Sigmoid colon (tissue), 6 donors: ENCODE measurements at regions not wholly inside any gene's neighbourhood (a gene's known extent, or its start where the extent isn't known, plus 50 kb on each side); places are given as distances from the start of the nearest gene placed in this dataset.

Source experiments
- DNase-seq: peaks from one replicate; pipeline ENCODE4 v3.0.0-alpha.2; 2019
- H3K27ac ChIP-seq, 4 donors: fragments of 200-600 bp; sonication (generic); one replicate each; pipeline ENCODE4 v1.5.1; 2016 to 2019; ENCODE audit warnings: mild to moderate bottlenecking in 1 of 4
- H3K27me3 ChIP-seq, 3 donors: fragments of 200-600 bp; sonication (generic); one replicate each; pipeline ENCODE4 v1.5.1; 2019; ENCODE audit warnings: mild to moderate bottlenecking in 1 of 3
- H3K36me3 ChIP-seq, 4 donors: fragments of 200-600 bp; sonication (generic); one replicate each; pipeline ENCODE4 v1.5.1; 2016 to 2019
- H3K4me1 ChIP-seq, 4 donors: fragments of 200-600 bp; sonication (generic); one replicate each; pipeline ENCODE4 v1.5.1; 2017 to 2019
- H3K4me3 ChIP-seq, 4 donors: fragments of 200-600 bp; sonication (generic); one replicate each; pipeline ENCODE4 v1.5.1; 2017 to 2019; ENCODE audit warnings: mild to moderate bottlenecking in 2 of 4, moderate library complexity in 1 of 4
- H3K9me3 ChIP-seq, 4 donors: fragments of 200-600 bp in 3 of 4; sonication (generic) in 3 of 4; one replicate each; pipeline versions ENCODE4 v1.5.1 to v1.6.1; 2013 to 2019
- EP300 ChIP-seq, 4 donors: sonication (generic); formaldehyde crosslinking; IDR thresholded peaks; one replicate each; pipeline ENCODE4 v1.6.1; 2017; ENCODE audit warnings: antibody characterized with exemption in 4 of 4
- POLR2A ChIP-seq, 2 donors: fragments of 450-650 bp; IDR thresholded peaks; one replicate each; pipeline ENCODE4 v1.6.1; 2016; ENCODE audit warnings: antibody characterized with exemption in 2 of 2, mild to moderate bottlenecking in 2 of 2, moderate library complexity in 2 of 2
- POLR2AphosphoS5 ChIP-seq, 4 donors: sonication (generic); formaldehyde crosslinking; IDR thresholded peaks; one replicate each; pipeline ENCODE4 v1.6.1; 2017; ENCODE audit warnings: antibody characterized with exemption in 4 of 4
- WGBS, 2 donors: extraction: QIAGEN DNeasy Blood & Tissue Kit; methylation state at CpG; one replicate each; pipeline ENCODE4 v1.1.7; 2013; 5-methylcytosine and 5-hydroxymethylcytosine counted together
- intact Hi-C: fragments of 100-400 bp; cut with DNase I; formaldehyde crosslinking; loops from one replicate; pipeline ENCODE4 v1.15.1; 2023
- TF ChIP-seq, protein P1 (sequence below), 4 experiments: fragments of 450-650 bp in 3 of 4; fragments of 200-600 bp in 1 of 4; IDR thresholded peaks; one replicate each; pipeline ENCODE4 v1.5.1; 2016 to 2019; ENCODE audit warnings: antibody characterized with exemption in 4 of 4, mild to moderate bottlenecking in 3 of 4, moderate library complexity in 2 of 4
- donor health status: healthy with polysubstance abuse.
- donor health status: healthy.

DNA sequence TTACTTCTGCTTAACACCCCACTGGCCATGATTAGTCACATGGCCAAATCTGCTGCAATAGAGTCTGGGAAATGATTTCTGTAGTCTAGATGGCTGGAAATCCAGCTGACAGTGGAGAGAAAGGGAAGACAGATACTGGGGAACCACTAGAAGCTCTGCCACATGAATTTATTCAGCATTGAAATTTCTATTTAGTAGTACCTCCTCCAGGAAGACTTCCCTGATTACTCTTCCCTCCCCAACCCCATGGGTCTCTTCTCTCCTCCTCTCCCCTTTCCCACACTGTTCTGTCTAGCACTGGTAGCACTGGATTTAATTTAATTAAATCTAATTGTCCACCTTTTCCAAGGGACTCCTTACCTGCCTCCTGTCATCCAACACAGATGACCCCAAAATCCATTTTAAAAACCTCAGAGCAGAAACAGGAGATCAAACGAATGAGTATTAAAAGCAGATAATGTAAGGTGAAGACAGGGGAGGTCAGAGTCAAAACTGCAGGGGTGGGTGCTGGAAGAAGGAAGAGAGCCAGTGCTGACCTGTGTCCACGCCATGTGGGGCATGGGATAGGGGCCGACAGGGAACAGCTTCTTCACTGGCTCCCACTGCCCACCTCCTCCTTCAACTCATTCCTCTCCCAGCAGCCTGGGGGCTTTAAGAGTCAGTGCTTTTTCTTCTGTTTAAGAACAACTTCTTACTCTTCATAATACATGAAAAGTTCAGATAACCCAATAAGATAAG lies 169.2 kb upstream of the HS6ST1 start:
- TF ChIP-seq, protein P1, sequence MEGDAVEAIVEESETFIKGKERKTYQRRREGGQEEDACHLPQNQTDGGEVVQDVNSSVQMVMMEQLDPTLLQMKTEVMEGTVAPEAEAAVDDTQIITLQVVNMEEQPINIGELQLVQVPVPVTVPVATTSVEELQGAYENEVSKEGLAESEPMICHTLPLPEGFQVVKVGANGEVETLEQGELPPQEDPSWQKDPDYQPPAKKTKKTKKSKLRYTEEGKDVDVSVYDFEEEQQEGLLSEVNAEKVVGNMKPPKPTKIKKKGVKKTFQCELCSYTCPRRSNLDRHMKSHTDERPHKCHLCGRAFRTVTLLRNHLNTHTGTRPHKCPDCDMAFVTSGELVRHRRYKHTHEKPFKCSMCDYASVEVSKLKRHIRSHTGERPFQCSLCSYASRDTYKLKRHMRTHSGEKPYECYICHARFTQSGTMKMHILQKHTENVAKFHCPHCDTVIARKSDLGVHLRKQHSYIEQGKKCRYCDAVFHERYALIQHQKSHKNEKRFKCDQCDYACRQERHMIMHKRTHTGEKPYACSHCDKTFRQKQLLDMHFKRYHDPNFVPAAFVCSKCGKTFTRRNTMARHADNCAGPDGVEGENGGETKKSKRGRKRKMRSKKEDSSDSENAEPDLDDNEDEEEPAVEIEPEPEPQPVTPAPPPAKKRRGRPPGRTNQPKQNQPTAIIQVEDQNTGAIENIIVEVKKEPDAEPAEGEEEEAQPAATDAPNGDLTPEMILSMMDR (IDR thresholded peaks at IDR 0.05) = no peak
- TF ChIP-seq POLR2A (IDR thresholded peaks at IDR 0.05) = no peak
- no peak for TF ChIP-seq EP300 (IDR thresholded peaks at IDR 0.05)
- TF ChIP-seq POLR2AphosphoS5 (IDR thresholded peaks at IDR 0.05) = no peak
- Histone ChIP-seq H3K4me3 (no peak overlapping the region), H3K4me1 (no peaks in the 10 kb centered on the region), H3K27ac (no peak overlapping the region), H3K36me3 (no peaks in the 10 kb centered on the region), H3K27me3 (no peaks in the 10 kb centered on the region), H3K9me3 (peaks cover 0 to 2% (median 0%) of the 10 kb centered on the region in 4 donors)
- 56 to 70% methylated on average over 3 of the region's 3 CpGs for WGBS, 2 donors
- intact Hi-C loops = no loop called here
- no peak for DNase-seq

GRCh38 chr2:128488434-128488833 lies 169.8 kb upstream of the HS6ST1 start:
- Histone ChIP-seq H3K27ac (no peak overlapping the region), H3K36me3 (no peaks in the 10 kb centered on the region), H3K27me3 (peaks cover 3 to 5% (median 4%) of the 10 kb centered on the region in 3 donors), H3K4me3 (no peak overlapping the region), H3K9me3 (peaks cover 0 to 2% (median 0%) of the 10 kb centered on the region in 4 donors), H3K4me1 (no peaks in the 10 kb centered on the region)
- DNase-seq = no peak
- TF ChIP-seq POLR2A (IDR thresholded peaks at IDR 0.05) = no peak
- no peak for TF ChIP-seq POLR2AphosphoS5 (IDR thresholded peaks at IDR 0.05)
- TF ChIP-seq EP300 (IDR thresholded peaks at IDR 0.05) = no peak
- TF ChIP-seq, protein P1 (IDR thresholded peaks at IDR 0.05) = no peak
- intact Hi-C loops = no loop called here
- WGBS, 2 donors = 60 to 73% methylated on average over 2 of the region's 2 CpGs

DNA sequence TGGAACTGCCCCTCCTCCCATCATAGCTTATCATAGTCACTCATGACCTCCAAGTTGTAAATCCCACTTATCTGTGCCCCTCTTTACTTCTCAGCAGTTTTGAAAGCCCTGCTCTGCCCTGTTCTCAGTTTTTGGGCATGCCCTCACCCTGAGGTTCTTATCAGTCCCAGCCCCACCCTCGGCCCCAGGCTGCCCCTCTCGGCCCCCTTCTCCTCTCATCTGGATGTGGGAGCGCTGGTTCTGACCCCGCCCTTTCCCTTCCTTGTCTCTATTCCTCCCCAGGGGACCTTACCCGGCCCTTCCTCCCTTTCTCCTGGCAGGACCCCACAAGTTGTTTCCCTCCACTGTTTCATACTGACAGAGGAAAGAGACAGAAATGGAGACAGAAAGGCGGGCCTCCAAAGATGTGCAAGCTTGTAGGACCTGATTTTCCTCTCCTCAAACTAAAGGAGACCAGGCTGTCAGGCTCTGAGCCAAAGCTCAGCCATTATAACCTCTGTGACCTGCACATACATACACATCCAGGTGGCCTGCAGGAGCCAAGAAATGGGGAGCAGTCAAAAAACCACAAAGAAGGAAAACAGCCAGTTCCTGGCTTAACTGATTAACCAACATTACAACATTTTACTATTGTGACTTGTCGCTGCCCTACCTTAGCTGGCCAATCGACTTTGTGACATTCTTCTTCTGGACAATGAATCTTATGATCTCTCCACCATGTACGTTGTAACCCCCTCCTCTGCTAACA lies 171.0 kb upstream of the HS6ST1 start:
- intact Hi-C loops = no loop called here
- no peak for DNase-seq
- Histone ChIP-seq H3K27me3 (peaks cover 3 to 6% (median 5%) of the 10 kb centered on the region in 3 donors), H3K27ac (no peak overlapping the region), H3K9me3 (peaks cover 0 to 2% (median 0%) of the 10 kb centered on the region in 4 donors), H3K36me3 (no peaks in the 10 kb centered on the region), H3K4me3 (no peak overlapping the region), H3K4me1 (no peaks in the 10 kb centered on the region)
- TF ChIP-seq POLR2A (IDR thresholded peaks at IDR 0.05) = no peak
- no peak for TF ChIP-seq EP300 (IDR thresholded peaks at IDR 0.05)
- no peak for TF ChIP-seq POLR2AphosphoS5 (IDR thresholded peaks at IDR 0.05)
- TF ChIP-seq, protein P1 (IDR thresholded peaks at IDR 0.05) = no peak
- 36 to 38% methylated on average over 9 of the region's 9 CpGs for WGBS, 2 donors

DNA sequence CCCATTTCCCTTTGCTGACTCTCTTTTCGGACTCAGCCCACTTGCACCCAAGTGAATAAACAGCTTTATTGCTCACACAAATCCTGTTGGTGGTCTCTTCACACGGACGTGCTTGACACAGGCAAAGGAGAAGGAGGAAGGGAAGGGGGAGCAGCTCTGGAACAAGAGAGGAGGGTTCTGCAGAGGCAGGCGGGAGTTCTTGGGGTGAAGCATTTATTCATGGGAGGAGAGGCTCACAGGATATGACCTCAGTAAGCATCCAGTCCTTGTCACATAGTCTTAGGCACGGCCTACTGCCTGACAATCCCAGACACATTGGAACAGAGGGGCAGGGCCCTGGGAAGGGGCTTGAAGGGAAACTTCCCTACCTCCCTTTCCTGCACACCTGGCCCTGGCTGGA lies 171.7 kb upstream of the HS6ST1 start:
- peaks cover 0 to 2% (median 0%) of the 10 kb centered on the region in 4 donors for H3K9me3 ChIP-seq
- intact Hi-C loops = no loop called here
- no peak overlapping the region for H3K4me3 ChIP-seq
- DNase-seq = no peak
- H3K36me3 ChIP-seq = no peaks in the 10 kb centered on the region
- no peaks in the 10 kb centered on the region for H3K4me1 ChIP-seq
- TF ChIP-seq EP300 (IDR thresholded peaks at IDR 0.05) (no peak), POLR2AphosphoS5 (IDR thresholded peaks at IDR 0.05) (no peak), POLR2A (IDR thresholded peaks at IDR 0.05) (no peak)
- TF ChIP-seq, protein P1 (IDR thresholded peaks at IDR 0.05) = no peak
- 51 to 55% methylated on average over 5 of the region's 5 CpGs for WGBS, 2 donors
- peaks cover 3 to 6% (median 5%) of the 10 kb centered on the region in 3 donors for H3K27me3 ChIP-seq
- no peak overlapping the region for H3K27ac ChIP-seq
